Dendritic cell treated with granulocyte-macrophage colony-stimulating factor and Interleukin-4, amounts not matched to agents 40 ng/mL and 50 ng/mL, for 4 days (primary cell): ENCODE measurements at regions not wholly inside any gene's neighbourhood (a gene's known extent, or its start where the extent isn't known, plus 50 kb on each side); places are given as distances from the start of the nearest gene placed in this dataset.
"Not testable (repeated sequence)": the region's sequence is repeated elsewhere in the genome, so short reads cannot be mapped to it uniquely, and the experiment has no call there.

Source experiments
- H3K27ac Mint-ChIP-seq: one replicate; pipeline ENCODE4 v1.8.0; 2022; ENCODE audit warnings: mild to moderate bottlenecking, mixed read lengths
- H3K27me3 Mint-ChIP-seq: one replicate; pipeline ENCODE4 v1.8.0; 2022; ENCODE audit warnings: mild to moderate bottlenecking, mixed read lengths
- H3K36me3 Mint-ChIP-seq: one replicate; pipeline ENCODE4 v1.8.0; 2022; ENCODE audit warnings: low read depth, mixed read lengths
- H3K4me1 Mint-ChIP-seq: one replicate; pipeline ENCODE4 v1.8.0; 2022; ENCODE audit warnings: low read depth, mixed read lengths
- H3K4me3 Mint-ChIP-seq: one replicate; pipeline ENCODE4 v1.8.0; 2022; ENCODE audit warnings: mild to moderate bottlenecking, moderate library complexity, mixed read lengths
- H3K9me3 Mint-ChIP-seq: one replicate; pipeline ENCODE4 v1.8.0; 2022; ENCODE audit warnings: mixed read lengths
- intact Hi-C: fragments of 100-400 bp; cut with micrococcal nuclease; formaldehyde crosslinking; loops from one replicate; pipeline ENCODE4 v1.15.0; 2022

DNA sequence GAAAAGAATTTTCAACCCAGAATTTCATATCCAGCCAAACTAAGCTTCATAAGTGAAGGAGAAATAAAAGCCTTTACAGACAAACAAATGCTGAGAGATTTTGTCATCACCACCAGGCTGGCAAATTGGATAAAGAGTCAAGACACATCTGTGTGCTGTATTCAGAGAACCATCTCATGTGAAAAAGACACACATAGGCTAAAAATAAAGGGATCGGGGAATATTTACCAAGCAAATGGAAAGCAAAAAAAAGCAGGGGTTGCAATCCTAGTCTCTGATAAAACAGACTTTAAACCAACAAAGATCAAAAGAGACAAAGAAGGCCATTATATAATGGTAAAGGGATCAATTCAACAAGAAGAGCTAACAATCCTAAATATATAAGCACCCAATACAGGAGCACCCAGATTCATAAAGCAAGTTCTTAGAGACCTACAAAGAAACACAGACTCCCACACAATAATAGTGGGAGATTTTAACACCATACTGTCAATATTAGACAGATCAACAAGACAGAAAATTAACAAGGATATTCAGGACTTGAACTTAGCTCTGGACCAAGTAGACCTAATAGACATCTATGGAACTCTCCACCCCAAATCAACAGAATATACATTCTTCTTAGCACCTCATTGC, 55.9 kb upstream of the ACSM6 start:
- H3K27me3 Mint-ChIP-seq, H3K36me3 Mint-ChIP-seq, H3K4me3 Mint-ChIP-seq, intact Hi-C loops, H3K27ac Mint-ChIP-seq, H3K9me3 Mint-ChIP-seq, H3K4me1 Mint-ChIP-seq: not testable (repeated sequence)

DNA sequence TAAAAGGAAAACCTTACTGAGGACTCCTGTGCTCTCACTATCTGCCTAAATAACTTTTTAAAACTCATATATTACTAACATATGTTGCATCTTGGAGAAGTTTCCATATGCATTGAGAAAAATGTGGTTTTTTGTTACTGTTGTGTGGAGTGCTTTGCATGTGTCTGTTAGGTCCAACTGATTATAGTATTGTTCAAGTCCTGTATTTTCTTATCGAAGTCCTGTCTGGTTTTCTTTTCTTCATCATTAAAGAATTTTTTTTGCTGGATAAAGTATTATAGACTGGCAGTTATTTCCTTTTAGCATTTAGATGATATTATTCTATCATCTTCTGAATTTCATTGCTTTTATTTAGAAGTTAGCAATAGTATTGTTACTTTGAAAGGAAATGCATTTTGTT, 59.5 kb upstream of the ACSM6 start:
- no peaks in the 10 kb centered on the region for H3K27me3 Mint-ChIP-seq
- no peak overlapping the region for H3K27ac Mint-ChIP-seq
- no peaks in the 10 kb centered on the region for H3K9me3 Mint-ChIP-seq
- peaks cover 8% of the 10 kb centered on the region for H3K4me1 Mint-ChIP-seq
- H3K36me3 Mint-ChIP-seq, result no peaks in the 10 kb centered on the region
- H3K4me3 Mint-ChIP-seq, result no peak overlapping the region
- intact Hi-C loops, result no loop called here

DNA sequence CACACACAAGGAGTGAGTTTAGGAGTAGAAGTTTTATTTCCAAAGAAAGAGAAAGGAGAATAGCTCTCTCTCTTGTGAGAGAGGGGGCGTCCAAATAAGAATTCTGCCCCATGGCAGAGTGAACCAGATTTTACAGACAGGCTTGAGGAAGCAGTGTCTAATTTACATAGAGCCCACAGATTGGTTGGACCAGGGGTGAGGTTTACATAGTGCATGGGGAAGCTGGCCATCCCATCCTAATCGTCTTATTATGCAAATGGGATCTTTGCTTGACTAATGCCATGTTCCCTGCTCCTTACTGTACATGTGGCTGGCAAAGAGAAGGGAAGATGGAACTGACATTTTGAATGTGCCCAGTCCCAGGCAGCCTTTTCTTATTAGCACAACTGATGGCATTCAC, 60.0 kb upstream of the ACSM6 start:
- intact Hi-C loops, result loop anchor here (1.0 to 2.0 kb wide), 2 partner anchors 109 to 229 kb away; no protein-coding TSS in a partner anchor
- H3K4me1 Mint-ChIP-seq, result peaks cover 7% of the 10 kb centered on the region
- H3K36me3 Mint-ChIP-seq, result no peaks in the 10 kb centered on the region
- H3K4me3 Mint-ChIP-seq, result no peak overlapping the region
- H3K9me3 Mint-ChIP-seq, result no peaks in the 10 kb centered on the region
- no peak overlapping the region for H3K27ac Mint-ChIP-seq
- no peaks in the 10 kb centered on the region for H3K27me3 Mint-ChIP-seq

DNA sequence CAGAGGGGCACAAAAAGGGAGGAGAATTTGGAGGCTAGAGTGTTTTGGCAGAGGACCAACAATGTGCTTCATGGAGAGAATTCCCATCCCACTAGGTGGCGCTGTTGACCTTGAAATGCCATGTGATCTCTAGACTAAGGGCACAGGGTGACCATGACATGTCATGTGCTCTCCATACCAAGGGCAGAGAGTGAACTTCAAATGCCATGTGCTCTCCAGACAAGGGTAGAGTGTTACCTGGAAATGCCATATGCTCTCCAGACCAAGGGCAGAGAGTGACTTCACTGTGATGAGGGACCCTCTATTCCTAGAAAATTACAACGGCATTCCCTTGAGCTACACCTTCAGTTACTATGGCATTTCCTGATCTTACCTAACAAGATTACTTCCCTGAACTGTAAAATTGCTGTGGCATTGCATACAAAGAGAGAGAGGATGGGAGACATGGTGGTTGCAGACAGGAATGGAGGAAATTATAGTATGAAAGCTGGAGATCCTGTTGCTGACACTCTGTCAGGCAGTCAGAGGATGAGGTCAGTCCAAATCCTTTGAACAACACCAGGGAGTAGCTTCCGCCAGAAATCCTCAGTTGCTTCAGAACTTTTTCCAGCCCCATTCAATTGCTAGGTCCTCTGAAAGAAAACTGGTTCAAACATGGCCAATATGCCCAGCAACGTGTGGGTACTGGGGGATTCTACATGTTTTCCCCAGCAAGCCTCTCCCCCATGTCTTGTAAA, 60.9 kb upstream of the ACSM6 start:
- intact Hi-C loops, result loop anchor here (1.0 to 2.0 kb wide), 2 partner anchors 110 to 230 kb away; no protein-coding TSS in a partner anchor
- H3K4me3 Mint-ChIP-seq, result no peak overlapping the region
- no peaks in the 10 kb centered on the region for H3K9me3 Mint-ChIP-seq
- H3K27me3 Mint-ChIP-seq, result no peaks in the 10 kb centered on the region
- H3K36me3 Mint-ChIP-seq, result no peaks in the 10 kb centered on the region
- H3K27ac Mint-ChIP-seq, result no peak overlapping the region
- H3K4me1 Mint-ChIP-seq, result no peaks in the 10 kb centered on the region

DNA sequence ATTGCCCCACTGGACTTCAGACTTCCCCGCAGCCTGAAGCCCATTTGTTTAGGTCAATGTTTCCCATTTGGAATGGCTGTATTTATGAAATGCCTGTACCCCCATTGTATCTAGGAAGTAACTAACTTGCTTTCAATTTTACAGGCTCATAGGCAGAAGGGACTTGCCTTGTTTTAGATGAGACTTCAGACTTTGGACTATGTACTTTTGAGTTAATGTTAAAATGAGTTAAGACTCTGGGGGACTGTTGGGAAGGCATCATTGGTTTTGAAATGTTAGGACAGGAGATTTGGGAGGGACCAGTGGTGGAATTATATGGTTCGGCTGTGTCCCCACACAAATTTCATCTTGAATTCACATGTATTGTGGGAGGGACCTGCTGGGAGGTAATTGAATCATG, 61.1 kb upstream of the CYP2C8 start:
- H3K27me3 Mint-ChIP-seq, H3K36me3 Mint-ChIP-seq, intact Hi-C loops, H3K4me3 Mint-ChIP-seq, H3K4me1 Mint-ChIP-seq, H3K27ac Mint-ChIP-seq, H3K9me3 Mint-ChIP-seq: not testable (repeated sequence)

DNA sequence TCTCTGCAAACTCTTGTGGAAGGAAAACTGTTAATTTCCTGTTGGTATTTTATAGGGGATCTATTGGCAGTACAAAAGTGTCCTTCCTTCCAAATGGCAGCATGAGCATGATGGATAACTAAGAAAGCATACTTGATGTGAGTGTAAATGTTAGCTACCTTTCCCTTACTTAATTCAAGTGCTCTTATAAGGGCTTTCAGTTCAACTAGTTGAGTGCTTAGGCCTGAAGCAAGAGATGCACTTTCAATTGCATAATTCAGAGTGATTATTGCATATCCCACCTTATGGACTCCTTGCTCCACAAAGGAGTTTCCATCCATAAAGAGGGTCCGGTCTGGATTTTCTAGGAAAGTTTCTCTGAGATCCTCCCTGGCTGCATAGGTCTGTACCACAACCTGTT, 56.3 kb upstream of the CYP2C8 start:
- no peaks in the 10 kb centered on the region for H3K4me1 Mint-ChIP-seq
- no peak overlapping the region for H3K27ac Mint-ChIP-seq

DNA sequence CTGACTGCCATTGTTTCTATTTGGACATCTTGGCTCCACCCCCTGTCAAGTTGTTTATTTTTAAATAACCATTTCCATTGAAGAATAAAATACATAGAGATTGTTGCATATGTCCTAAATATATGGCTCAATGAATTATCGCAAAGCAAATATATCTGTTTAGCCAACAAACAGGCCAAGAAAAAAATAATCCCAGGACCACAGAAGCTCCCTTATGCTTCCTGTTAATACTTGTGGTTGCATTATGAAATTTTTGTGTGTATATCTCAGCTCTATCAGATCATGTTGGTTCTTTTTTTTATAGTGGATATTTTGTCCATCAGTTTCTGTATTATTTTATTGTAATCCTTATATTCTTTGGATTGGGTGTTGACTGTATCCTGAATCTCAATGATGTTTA, 53.4 kb upstream of the CYP2C8 start:
- no peaks in the 10 kb centered on the region for H3K27me3 Mint-ChIP-seq

More for the DNA sequence above, 56.3 kb upstream of the CYP2C8 start:
- Mint-ChIP-seq H3K27me3 (no peaks in the 10 kb centered on the region), H3K36me3 (no peaks in the 10 kb centered on the region), H3K9me3 (peaks cover 8% of the 10 kb centered on the region), H3K4me3 (no peak overlapping the region)
- intact Hi-C loops, result no loop called here

DNA sequence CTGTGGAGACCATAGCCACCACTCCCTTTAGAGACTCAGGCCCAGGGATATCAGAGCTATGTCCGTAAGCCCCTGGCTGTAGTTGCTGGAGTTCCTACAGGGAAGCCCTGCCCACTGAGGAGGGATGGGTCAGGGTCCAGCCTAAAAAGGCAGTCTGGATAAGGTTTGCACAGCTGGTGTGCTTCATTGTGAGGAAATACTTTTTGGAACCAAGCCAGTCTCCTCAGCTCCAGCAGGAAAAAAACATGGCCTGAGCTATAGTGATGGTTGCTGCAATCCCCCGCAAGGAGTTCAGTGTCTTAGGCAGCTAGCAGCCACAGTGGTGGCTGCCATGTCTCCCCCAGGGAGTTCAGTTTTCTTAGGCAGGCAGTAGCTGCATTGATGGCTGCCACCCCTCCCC, 52.6 kb upstream of the CYP2C8 start:
- H3K4me1 Mint-ChIP-seq, result no peaks in the 10 kb centered on the region

More for the DNA sequence above, 53.4 kb upstream of the CYP2C8 start:
- peaks cover 30% of the 10 kb centered on the region for H3K9me3 Mint-ChIP-seq
- no peak overlapping the region for H3K27ac Mint-ChIP-seq
- intact Hi-C loops, result no loop called here
- H3K4me1 Mint-ChIP-seq, result no peaks in the 10 kb centered on the region
- H3K4me3 Mint-ChIP-seq, result no peak overlapping the region
- H3K36me3 Mint-ChIP-seq, result no peaks in the 10 kb centered on the region

More for the DNA sequence above, 52.6 kb upstream of the CYP2C8 start:
- Mint-ChIP-seq H3K4me3 (no peak overlapping the region), H3K27me3 (no peaks in the 10 kb centered on the region), H3K36me3 (no peaks in the 10 kb centered on the region), H3K9me3 (peaks cover 30% of the 10 kb centered on the region), H3K27ac (no peak overlapping the region)
- intact Hi-C loops, result no loop called here
